Upper lobe of left lung (tissue), 6 donors: ENCODE measurements at regions not wholly inside any gene's neighbourhood (a gene's known extent, or its start where the extent isn't known, plus 50 kb on each side); places are given as distances from the start of the nearest gene placed in this dataset.
"Not testable (repeated sequence)": the region's sequence is repeated elsewhere in the genome, so short reads cannot be mapped to it uniquely, and the experiment has no call there.

Experiments used
- ATAC-seq, 2 donors: fragments of 200-7000 bp; cut with Tn5 transposase; one replicate each; pipeline ENCODE4 v1.9.1; 2022; ENCODE audit warnings: mild to moderate bottlenecking in 2 of 2, moderate library complexity in 2 of 2; ENCODE audit not compliant: low FRiP score in 2 of 2
- DNase-seq, 2 donors: peaks; one replicate each; pipeline ENCODE4 v3.0.0-alpha.2; 2019 to 2020
- H3K27ac ChIP-seq, 4 donors: fragments of 200-600 bp; sonication (generic); one replicate each; pipeline ENCODE4 v1.5.1; 2016 to 2019
- H3K27me3 ChIP-seq, 4 donors: fragments of 200-600 bp; sonication (generic); one replicate each; pipeline ENCODE4 v1.5.1; 2017 to 2019
- H3K36me3 ChIP-seq, 4 donors: fragments of 200-600 bp; sonication (generic); one replicate each; pipeline ENCODE4 v1.5.1; 2016 to 2019
- H3K4me1 ChIP-seq, 4 donors: fragments of 200-600 bp; sonication (generic); one replicate each; pipeline ENCODE4 v1.5.1; 2018 to 2019
- H3K4me3 ChIP-seq, 4 donors: fragments of 200-600 bp; sonication (generic); one replicate each; pipeline ENCODE4 v1.5.1; 2017 to 2019; ENCODE audit warnings: mild to moderate bottlenecking in 2 of 4, moderate library complexity in 1 of 4
- H3K9me3 ChIP-seq, 4 donors: fragments of 200-600 bp; sonication (generic); one replicate each; pipeline ENCODE4 v1.5.1; 2018 to 2019
- CTCF ChIP-seq, 6 experiments: fragments of 450-650 bp in 4 of 6; fragments of 200-600 bp in 2 of 6; sonication (generic) in 2 of 6; IDR thresholded peaks; one replicate each; pipeline ENCODE4 v1.5.1; 2016 to 2019; ENCODE audit warnings: antibody characterized with exemption in 6 of 6
- EP300 ChIP-seq, 4 donors: sonication (generic); formaldehyde crosslinking; IDR thresholded peaks; one replicate each; pipeline ENCODE4 v1.5.1; 2017; ENCODE audit warnings: antibody characterized with exemption in 4 of 4, control low read depth in 2 of 4
- POLR2A ChIP-seq, 4 donors: fragments of 450-650 bp; IDR thresholded peaks; one replicate each; pipeline ENCODE4 v1.5.1; 2016 to 2017; ENCODE audit warnings: antibody characterized with exemption in 4 of 4, mild to moderate bottlenecking in 2 of 4
- POLR2AphosphoS5 ChIP-seq, 2 donors: sonication (generic); formaldehyde crosslinking; IDR thresholded peaks; one replicate each; pipeline ENCODE4 v1.5.1; 2017; ENCODE audit warnings: antibody characterized with exemption in 2 of 2
- WGBS, 2 donors: methylation state at CpG; one replicate each; pipeline ENCODE4 v1.1.5; 2017 to 2018; 5-methylcytosine and 5-hydroxymethylcytosine counted together
- donor health status: DM: no; HTN: no; CAD: no; lungs with moderate emphysema.
- donor health status: DM: no; HTN: yes; CAD: no; lungs with severe emphysema.

- no peaks in the 10 kb centered on the region for H3K4me1 ChIP-seq
- DNase-seq: no peak
- no peak for ATAC-seq
- H3K36me3 ChIP-seq: no peaks in the 10 kb centered on the region
- H3K27me3 ChIP-seq: no peaks in the 10 kb centered on the region
- no peak for TF ChIP-seq POLR2AphosphoS5 (IDR thresholded peaks at IDR 0.05)
- no peak for TF ChIP-seq CTCF (IDR thresholded peaks at IDR 0.05)
- no peak for TF ChIP-seq POLR2A (IDR thresholded peaks at IDR 0.05)
- TF ChIP-seq EP300 (IDR thresholded peaks at IDR 0.05): no peak
- 76 to 95% methylated on average over 4 of the region's 4 CpGs for WGBS, 2 donors
- H3K27ac ChIP-seq: no peak overlapping the region
- no peak overlapping the region for H3K4me3 ChIP-seq
- H3K9me3 ChIP-seq: peaks cover 0 to 10% (median 9%) of the 10 kb centered on the region in 4 donors
These were observed 448.1 kb upstream of the DYNLRB2 start for GRCh38 chr16:80092681-80093080.

- H3K27ac ChIP-seq, H3K27me3 ChIP-seq, H3K9me3 ChIP-seq, H3K4me3 ChIP-seq, H3K4me1 ChIP-seq, ATAC-seq, H3K36me3 ChIP-seq, DNase-seq: not testable (repeated sequence)
- 29 to 50% methylated on average over 3 to 4 of the region's 4 CpGs for WGBS, 2 donors
These were observed 449.3 kb upstream of the DYNLRB2 start for GRCh38 chr16:80091453-80091852.

DNA sequence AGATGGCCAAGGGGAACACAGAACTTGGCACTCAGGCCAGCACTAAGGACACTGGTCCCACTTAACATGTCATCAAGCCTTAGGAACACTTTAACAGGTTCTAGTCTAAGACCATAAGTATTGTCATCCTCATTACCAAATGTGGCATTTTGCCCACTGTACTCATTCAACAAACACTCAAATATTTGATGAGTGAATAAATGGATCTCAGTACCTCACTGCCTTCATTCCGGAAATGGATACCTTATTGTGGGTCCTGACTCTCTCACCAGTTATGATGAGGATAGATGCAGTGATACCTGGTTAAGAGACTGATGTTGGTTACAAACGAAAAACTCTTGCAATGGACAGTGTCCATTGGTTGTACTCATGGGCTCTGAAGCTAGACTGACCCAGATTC is 455.2 kb upstream of the DYNLRB2 start:
- no peak for TF ChIP-seq POLR2A (IDR thresholded peaks at IDR 0.05)
- TF ChIP-seq CTCF (IDR thresholded peaks at IDR 0.05): no peak

DNA sequence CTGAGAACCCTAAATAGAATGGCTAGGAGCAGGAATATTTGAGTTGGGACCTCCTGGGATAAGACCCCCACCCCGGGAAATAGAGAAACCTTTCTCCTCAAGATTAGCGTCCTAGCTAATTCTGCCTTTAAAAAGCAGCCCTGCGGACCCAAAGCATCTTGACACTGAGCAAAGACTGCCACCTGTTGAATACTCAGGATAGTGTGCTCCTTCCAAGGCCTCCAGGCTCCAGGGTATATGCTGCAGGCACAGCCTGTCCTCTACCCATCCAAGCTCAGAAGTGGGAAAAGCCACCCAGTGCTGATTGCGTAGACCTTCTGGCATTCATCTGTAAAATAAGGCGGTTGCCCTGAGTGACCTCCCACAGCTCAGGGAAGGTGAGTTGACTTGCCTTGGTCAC is 456.2 kb upstream of the DYNLRB2 start:
- peak in 1 of 2 donors; percentile 26 for DNase-seq
- no peaks in the 10 kb centered on the region for H3K9me3 ChIP-seq
- H3K27me3 ChIP-seq: no peaks in the 10 kb centered on the region
- ATAC-seq: peak; percentile 81 to 93
- no peak overlapping the region for H3K27ac ChIP-seq
- H3K4me1 ChIP-seq: no peaks in the 10 kb centered on the region
- no peaks in the 10 kb centered on the region for H3K36me3 ChIP-seq
- WGBS, 2 donors: 26 to 31% methylated on average over 5 of the region's 5 CpGs
- TF ChIP-seq POLR2AphosphoS5 (IDR thresholded peaks at IDR 0.05) (no peak), CTCF (IDR thresholded peaks at IDR 0.05) (peak; percentile 18 to 55 (median 42))
- H3K4me3 ChIP-seq: no peak overlapping the region

More for the DNA sequence above, 455.2 kb upstream of the DYNLRB2 start:
- no peaks in the 10 kb centered on the region for H3K36me3 ChIP-seq
- no peaks in the 10 kb centered on the region for H3K4me1 ChIP-seq
- H3K4me3 ChIP-seq: no peak overlapping the region
- DNase-seq (no peak), ATAC-seq (no peak)
- H3K27me3 ChIP-seq: no peaks in the 10 kb centered on the region
- H3K9me3 ChIP-seq: no peaks in the 10 kb centered on the region
- WGBS, 2 donors: 79 to 80% methylated on average over 2 of the region's 2 CpGs
- H3K27ac ChIP-seq: no peak overlapping the region

- DNase-seq (no peak), ATAC-seq (peak in 1 of 2 donors; percentile 42)
- Histone ChIP-seq H3K36me3 (no peaks in the 10 kb centered on the region), H3K4me3 (no peak overlapping the region), H3K4me1 (no peaks in the 10 kb centered on the region), H3K27me3 (no peaks in the 10 kb centered on the region), H3K9me3 (no peaks in the 10 kb centered on the region), H3K27ac (no peak overlapping the region)
- TF ChIP-seq POLR2A (IDR thresholded peaks at IDR 0.05) (no peak), EP300 (IDR thresholded peaks at IDR 0.05) (no peak), CTCF (IDR thresholded peaks at IDR 0.05) (no peak), POLR2AphosphoS5 (IDR thresholded peaks at IDR 0.05) (no peak)
- WGBS, 2 donors: 72 to 82% methylated on average over 3 of the region's 3 CpGs
These were observed 456.6 kb upstream of the DYNLRB2 start for GRCh38 chr16:80084163-80084562.
